ENCODE measurements at regions not wholly inside any gene's neighbourhood (a gene's known extent, or its start where the extent isn't known, plus 50 kb on each side); places are given as distances from the start of the nearest gene placed in this dataset.

DNA sequence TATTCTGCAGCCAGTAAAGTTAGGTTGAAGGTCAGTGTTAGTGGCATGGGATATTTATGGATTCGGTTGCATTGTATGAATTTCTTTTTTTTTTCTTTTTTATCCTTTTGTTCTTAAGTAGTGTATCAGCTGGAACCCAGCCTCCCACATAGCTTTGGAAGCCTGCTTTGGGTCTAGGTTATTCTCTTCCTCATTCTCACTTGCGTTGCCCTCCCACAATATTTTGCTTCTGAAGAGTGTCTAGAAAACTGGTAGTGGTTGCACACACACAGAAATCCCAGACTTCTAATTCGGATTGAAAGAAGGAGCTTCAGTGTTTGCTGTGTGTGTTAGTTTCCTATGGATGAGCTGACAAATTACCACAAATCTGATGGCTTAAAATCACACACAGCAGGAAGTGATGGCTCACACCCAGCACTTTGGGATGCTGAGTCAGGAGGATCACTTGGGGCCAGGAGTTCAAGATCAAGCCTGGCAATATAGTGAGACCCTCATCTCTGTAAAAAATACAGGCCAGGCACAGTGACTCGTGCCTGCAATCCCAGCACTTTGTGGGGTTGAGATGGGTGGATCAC is 104.8 kb downstream of the ARL4C start (continued):
- TF ChIP-seq, protein P1, sequence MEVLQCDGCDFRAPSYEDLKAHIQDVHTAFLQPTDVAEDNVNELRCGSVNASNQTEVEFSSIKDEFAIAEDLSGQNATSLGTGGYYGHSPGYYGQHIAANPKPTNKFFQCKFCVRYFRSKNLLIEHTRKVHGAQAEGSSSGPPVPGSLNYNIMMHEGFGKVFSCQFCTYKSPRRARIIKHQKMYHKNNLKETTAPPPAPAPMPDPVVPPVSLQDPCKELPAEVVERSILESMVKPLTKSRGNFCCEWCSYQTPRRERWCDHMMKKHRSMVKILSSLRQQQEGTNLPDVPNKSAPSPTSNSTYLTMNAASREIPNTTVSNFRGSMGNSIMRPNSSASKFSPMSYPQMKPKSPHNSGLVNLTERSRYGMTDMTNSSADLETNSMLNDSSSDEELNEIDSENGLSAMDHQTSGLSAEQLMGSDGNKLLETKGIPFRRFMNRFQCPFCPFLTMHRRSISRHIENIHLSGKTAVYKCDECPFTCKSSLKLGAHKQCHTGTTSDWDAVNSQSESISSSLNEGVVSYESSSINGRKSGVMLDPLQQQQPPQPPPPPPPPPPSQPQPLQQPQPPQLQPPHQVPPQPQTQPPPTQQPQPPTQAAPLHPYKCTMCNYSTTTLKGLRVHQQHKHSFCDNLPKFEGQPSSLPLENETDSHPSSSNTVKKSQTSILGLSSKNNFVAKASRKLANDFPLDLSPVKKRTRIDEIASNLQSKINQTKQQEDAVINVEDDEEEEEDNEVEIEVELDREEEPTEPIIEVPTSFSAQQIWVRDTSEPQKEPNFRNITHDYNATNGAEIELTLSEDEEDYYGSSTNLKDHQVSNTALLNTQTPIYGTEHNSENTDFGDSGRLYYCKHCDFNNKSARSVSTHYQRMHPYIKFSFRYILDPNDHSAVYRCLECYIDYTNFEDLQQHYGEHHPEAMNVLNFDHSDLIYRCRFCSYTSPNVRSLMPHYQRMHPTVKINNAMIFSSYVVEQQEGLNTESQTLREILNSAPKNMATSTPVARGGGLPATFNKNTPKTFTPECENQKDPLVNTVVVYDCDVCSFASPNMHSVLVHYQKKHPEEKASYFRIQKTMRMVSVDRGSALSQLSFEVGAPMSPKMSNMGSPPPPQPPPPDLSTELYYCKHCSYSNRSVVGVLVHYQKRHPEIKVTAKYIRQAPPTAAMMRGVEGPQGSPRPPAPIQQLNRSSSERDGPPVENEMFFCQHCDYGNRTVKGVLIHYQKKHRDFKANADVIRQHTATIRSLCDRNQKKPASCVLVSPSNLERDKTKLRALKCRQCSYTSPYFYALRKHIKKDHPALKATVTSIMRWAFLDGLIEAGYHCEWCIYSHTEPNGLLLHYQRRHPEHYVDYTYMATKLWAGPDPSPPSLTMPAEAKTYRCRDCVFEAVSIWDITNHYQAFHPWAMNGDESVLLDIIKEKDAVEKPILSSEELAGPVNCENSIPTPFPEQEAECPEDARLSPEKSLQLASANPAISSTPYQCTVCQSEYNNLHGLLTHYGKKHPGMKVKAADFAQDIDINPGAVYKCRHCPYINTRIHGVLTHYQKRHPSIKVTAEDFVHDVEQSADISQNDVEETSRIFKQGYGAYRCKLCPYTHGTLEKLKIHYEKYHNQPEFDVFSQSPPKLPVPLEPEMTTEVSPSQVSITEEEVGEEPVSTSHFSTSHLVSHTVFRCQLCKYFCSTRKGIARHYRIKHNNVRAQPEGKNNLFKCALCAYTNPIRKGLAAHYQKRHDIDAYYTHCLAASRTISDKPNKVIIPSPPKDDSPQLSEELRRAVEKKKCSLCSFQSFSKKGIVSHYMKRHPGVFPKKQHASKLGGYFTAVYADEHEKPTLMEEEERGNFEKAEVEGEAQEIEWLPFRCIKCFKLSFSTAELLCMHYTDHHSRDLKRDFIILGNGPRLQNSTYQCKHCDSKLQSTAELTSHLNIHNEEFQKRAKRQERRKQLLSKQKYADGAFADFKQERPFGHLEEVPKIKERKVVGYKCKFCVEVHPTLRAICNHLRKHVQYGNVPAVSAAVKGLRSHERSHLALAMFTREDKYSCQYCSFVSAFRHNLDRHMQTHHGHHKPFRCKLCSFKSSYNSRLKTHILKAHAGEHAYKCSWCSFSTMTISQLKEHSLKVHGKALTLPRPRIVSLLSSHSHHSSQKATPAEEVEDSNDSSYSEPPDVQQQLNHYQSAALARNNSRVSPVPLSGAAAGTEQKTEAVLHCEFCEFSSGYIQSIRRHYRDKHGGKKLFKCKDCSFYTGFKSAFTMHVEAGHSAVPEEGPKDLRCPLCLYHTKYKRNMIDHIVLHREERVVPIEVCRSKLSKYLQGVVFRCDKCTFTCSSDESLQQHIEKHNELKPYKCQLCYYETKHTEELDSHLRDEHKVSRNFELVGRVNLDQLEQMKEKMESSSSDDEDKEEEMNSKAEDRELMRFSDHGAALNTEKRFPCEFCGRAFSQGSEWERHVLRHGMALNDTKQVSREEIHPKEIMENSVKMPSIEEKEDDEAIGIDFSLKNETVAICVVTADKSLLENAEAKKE (CRISPR knock-in tag; IDR thresholded peaks at IDR 0.05) = no peak
- TF ChIP-seq ZNF114 (CRISPR knock-in tag; IDR thresholded peaks at IDR 0.05) = no peak

DNA sequence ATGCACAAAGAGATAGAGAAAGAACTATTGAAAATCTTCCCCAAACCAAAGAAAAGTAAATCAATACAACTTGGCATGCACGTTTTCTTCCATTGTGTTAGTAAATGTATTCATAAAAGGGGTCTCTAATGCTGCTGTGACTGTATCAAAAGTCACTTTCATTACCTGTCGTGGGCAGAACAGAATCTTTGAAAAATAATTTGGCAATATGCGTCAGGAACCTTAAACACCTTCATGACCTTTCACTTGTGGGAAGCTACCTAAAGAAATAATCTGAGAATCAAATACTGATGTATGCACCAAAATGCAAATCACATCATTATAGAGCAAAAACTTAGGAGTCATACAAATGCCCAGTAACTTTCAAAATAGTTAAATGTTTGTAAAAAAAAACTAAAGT is 105.3 kb downstream of the ARL4C start:
- Mint-ChIP-seq H3K4me1 (peaks cover 4% of the 10 kb centered on the region; the same call in 2 of the 3 replicates), H3K36me3 (ENCODE audit: low read depth) (no peaks in the 10 kb centered on the region; the same call in 2 of the 3 replicates), H3K9me3 (peaks cover 2% of the 10 kb centered on the region), H3K4me3 (no peak overlapping the region), H3K27ac (no peak overlapping the region), H3K27me3 (ENCODE audit: insufficient read depth, low read depth, poor library complexity) (no peaks in the 10 kb centered on the region)
- H3K36me3 ChIP-seq (ENCODE audit: insufficient read depth) = no peaks in the 10 kb centered on the region
- ATAC-seq = no peak
- H3K9me2 ChIP-seq (ENCODE audit: insufficient read depth) = peaks cover 3% of the 10 kb centered on the region; the same call in 1 of the 2 replicates
- H3K4me1 ChIP-seq (ENCODE audit: insufficient read depth) = no peaks in the 10 kb centered on the region
- no peaks in the 10 kb centered on the region for H3K27me3 ChIP-seq (ENCODE audit: insufficient read depth)
- no peaks in the 10 kb centered on the region for H4K20me1 ChIP-seq (replicated peaks; ENCODE audit: insufficient read depth)
- no peaks in the 10 kb centered on the region for H3F3A ChIP-seq (replicated peaks; ENCODE audit: low read depth)
- no peak overlapping the region for H3K27ac ChIP-seq (ENCODE audit: low read depth)
- H3K4me2 ChIP-seq = no peak overlapping the region
- H3K4me3 ChIP-seq = no peak overlapping the region
- no peak for DNase-seq (ENCODE audit: low spot score)
- H2AFZ ChIP-seq = no peak overlapping the region
- no peaks in the 10 kb centered on the region for H3K79me2 ChIP-seq (replicated peaks; ENCODE audit: insufficient read depth)
- TF ChIP-seq, protein P2, sequence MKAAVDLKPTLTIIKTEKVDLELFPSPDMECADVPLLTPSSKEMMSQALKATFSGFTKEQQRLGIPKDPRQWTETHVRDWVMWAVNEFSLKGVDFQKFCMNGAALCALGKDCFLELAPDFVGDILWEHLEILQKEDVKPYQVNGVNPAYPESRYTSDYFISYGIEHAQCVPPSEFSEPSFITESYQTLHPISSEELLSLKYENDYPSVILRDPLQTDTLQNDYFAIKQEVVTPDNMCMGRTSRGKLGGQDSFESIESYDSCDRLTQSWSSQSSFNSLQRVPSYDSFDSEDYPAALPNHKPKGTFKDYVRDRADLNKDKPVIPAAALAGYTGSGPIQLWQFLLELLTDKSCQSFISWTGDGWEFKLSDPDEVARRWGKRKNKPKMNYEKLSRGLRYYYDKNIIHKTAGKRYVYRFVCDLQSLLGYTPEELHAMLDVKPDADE (IDR thresholded peaks at IDR 0.05) = no peak
- TF ChIP-seq JUNB (IDR thresholded peaks at IDR 0.05; ENCODE audit: unreplicated experiment) = no peak
- TF ChIP-seq, protein P3, sequence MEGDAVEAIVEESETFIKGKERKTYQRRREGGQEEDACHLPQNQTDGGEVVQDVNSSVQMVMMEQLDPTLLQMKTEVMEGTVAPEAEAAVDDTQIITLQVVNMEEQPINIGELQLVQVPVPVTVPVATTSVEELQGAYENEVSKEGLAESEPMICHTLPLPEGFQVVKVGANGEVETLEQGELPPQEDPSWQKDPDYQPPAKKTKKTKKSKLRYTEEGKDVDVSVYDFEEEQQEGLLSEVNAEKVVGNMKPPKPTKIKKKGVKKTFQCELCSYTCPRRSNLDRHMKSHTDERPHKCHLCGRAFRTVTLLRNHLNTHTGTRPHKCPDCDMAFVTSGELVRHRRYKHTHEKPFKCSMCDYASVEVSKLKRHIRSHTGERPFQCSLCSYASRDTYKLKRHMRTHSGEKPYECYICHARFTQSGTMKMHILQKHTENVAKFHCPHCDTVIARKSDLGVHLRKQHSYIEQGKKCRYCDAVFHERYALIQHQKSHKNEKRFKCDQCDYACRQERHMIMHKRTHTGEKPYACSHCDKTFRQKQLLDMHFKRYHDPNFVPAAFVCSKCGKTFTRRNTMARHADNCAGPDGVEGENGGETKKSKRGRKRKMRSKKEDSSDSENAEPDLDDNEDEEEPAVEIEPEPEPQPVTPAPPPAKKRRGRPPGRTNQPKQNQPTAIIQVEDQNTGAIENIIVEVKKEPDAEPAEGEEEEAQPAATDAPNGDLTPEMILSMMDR (conservative IDR thresholded peaks at IDR 0.05; ENCODE audit: low read depth in 2 of 2) = no peak
- TF ChIP-seq STAT1 (IDR thresholded peaks at IDR 0.05; ENCODE audit: unreplicated experiment) = no peak
- TF ChIP-seq NANOG (IDR thresholded peaks at IDR 0.05; ENCODE audit: borderline replicate concordance) = no peak
- TF ChIP-seq ZNF114 (CRISPR knock-in tag; IDR thresholded peaks at IDR 0.05) = no peak
- TF ChIP-seq, protein P4, sequence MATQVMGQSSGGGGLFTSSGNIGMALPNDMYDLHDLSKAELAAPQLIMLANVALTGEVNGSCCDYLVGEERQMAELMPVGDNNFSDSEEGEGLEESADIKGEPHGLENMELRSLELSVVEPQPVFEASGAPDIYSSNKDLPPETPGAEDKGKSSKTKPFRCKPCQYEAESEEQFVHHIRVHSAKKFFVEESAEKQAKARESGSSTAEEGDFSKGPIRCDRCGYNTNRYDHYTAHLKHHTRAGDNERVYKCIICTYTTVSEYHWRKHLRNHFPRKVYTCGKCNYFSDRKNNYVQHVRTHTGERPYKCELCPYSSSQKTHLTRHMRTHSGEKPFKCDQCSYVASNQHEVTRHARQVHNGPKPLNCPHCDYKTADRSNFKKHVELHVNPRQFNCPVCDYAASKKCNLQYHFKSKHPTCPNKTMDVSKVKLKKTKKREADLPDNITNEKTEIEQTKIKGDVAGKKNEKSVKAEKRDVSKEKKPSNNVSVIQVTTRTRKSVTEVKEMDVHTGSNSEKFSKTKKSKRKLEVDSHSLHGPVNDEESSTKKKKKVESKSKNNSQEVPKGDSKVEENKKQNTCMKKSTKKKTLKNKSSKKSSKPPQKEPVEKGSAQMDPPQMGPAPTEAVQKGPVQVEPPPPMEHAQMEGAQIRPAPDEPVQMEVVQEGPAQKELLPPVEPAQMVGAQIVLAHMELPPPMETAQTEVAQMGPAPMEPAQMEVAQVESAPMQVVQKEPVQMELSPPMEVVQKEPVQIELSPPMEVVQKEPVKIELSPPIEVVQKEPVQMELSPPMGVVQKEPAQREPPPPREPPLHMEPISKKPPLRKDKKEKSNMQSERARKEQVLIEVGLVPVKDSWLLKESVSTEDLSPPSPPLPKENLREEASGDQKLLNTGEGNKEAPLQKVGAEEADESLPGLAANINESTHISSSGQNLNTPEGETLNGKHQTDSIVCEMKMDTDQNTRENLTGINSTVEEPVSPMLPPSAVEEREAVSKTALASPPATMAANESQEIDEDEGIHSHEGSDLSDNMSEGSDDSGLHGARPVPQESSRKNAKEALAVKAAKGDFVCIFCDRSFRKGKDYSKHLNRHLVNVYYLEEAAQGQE (IDR thresholded peaks at IDR 0.05; ENCODE audit: unreplicated experiment) = no peak
- no peak for TF ChIP-seq POLR2AphosphoS5 (IDR thresholded peaks at IDR 0.05; ENCODE audit: low read depth)
- no peak for TF ChIP-seq EZH2phosphoT487 (IDR thresholded peaks at IDR 0.05; ENCODE audit: unreplicated experiment)
